GM18498 (cell line): ENCODE measurements at regions not wholly inside any gene's neighbourhood (a gene's known extent, or its start where the extent isn't known, plus 50 kb on each side); places are given as distances from the start of the nearest gene placed in this dataset.

ENCODE experiments used
- ATAC-seq: cut with Tn5 transposase; IDR thresholded peaks from one replicate; pipeline ENCODE4 v1.9.1; 2021; ENCODE audit warnings: mild to moderate bottlenecking, moderate library complexity; ENCODE audit not compliant: unreplicated experiment

DNA sequence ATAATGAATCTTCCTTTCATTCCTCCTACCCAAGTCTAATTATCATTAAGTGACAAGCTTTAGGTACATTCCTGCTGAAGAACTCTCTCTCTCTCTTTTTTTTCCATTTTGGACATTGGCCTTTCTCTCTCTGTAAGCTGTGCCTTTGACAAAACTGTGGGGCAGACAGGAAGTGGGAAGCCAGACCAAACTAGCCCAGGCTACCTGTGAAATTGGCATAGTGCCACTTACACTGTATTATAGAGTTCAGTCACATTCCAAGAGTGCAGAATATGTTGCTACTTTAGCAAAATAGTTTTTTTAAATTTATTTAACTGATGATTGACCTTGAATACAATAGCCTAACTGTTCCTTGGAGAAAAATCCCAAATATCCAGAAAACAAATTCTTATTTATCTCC lies 381.5 kb upstream of the ETAA1 start:
- ATAC-seq, result no peak

GRCh38 chr2:67018301-67018700 lies 378.8 kb upstream of the ETAA1 start:
- ATAC-seq, result no peak

- ATAC-seq, result no peak
Measured at GRCh38 chr2:67032076-67032475, 365.1 kb upstream of the ETAA1 start.

DNA sequence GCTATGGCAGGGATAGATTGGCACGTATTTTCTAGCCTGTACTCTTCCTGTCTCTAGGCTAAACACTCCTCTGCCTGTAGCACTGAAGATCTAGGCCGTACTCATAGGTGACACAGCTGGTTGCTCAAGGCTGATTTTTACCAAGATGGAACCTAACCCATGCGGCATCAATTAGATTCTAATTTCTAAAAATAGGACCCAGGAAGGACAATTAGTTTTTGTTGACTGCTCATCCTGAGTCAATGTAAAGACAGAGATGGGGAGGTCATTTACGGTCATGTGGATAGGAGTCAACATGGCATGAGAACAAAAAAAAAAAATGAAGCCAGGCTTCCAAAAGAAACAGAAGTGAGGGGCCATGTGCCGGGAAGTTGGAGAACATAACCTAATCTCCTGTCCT lies 360.7 kb upstream of the ETAA1 start:
- no peak for ATAC-seq

DNA sequence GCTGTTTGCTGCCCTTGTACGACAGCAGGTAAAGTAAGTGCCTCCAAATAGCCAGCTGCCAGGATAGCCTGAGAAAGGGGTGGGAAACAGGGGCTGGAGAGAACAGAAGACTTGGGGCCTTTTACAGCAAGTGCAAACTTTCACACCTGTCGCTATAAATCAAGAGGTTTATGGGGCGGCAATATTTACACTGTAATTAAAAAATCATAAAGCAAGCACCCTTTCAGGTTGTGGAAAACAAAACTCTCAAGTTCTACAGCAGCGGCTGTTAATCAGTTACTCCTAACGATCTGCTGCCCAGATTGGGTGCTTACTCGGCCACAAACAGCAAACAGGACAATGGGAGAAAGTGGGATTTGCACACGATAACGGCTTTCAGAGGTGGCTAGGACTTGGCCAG lies 359.5 kb upstream of the ETAA1 start:
- no peak for ATAC-seq

GRCh38 chr2:67038195-67038594 lies 358.9 kb upstream of the ETAA1 start:
- ATAC-seq, result no peak

GRCh38 chr2:67039058-67039457 lies 358.1 kb upstream of the ETAA1 start:
- ATAC-seq, result no peak

DNA sequence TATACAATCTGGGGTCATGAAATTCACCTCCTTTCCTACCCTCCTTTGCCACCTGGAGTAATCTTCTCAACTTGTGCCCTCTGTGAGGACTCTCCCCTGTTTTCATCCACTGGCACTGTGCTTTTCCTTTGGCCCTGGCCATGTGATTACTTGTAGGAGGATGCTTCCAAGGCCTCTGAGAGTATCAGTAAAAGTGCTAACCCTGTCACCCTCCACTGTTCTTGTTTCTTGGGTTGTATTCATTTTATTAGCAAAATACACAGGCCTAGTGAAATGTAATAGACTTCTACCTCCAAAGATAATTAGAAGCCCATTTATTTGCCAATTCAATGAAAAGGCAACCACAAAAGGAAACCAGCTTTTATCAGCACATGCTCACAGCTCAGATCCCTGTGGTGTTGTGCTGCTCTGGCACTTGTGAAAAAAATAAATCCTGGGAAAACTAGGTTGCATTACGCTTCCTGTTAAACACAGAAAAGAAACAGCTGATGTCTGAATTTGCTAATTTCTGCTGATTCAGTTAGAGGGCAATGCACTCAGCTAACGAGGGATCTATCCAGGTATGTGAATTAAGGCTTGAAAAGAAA lies 357.5 kb upstream of the ETAA1 start:
- ATAC-seq, result no peak

- no peak for ATAC-seq
Measured at GRCh38 chr2:67041051-67041450, 356.1 kb upstream of the ETAA1 start.

- no peak for ATAC-seq
Measured at GRCh38 chr2:67043781-67044478, 353.2 kb upstream of the ETAA1 start.

- ATAC-seq, result no peak
Measured at GRCh38 chr2:67046591-67046990, 350.5 kb upstream of the ETAA1 start.

DNA sequence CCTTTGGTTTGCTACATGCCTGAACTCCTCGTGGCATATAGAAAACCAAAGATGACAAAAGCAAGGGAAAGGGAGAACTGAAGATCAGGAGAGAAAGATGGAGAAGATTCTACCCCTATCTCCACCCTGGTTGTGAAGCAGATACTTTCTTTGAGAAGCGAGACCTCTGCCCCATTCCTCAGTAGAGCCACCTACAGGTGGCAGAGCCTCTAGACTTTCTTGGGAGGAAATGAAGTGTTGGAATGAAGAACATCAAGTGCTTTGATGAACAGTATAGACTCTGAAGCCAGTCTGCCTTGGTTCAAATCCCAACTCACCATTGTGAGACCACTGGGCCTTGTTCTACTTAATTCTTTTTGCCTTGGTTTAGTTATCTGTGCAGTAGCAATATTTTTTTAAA lies 348.8 kb upstream of the ETAA1 start:
- ATAC-seq, result no peak

GRCh38 chr2:67050622-67051021 lies 346.5 kb upstream of the ETAA1 start:
- ATAC-seq, result no peak

GRCh38 chr2:67054728-67055127 lies 342.4 kb upstream of the ETAA1 start:
- no peak for ATAC-seq

DNA sequence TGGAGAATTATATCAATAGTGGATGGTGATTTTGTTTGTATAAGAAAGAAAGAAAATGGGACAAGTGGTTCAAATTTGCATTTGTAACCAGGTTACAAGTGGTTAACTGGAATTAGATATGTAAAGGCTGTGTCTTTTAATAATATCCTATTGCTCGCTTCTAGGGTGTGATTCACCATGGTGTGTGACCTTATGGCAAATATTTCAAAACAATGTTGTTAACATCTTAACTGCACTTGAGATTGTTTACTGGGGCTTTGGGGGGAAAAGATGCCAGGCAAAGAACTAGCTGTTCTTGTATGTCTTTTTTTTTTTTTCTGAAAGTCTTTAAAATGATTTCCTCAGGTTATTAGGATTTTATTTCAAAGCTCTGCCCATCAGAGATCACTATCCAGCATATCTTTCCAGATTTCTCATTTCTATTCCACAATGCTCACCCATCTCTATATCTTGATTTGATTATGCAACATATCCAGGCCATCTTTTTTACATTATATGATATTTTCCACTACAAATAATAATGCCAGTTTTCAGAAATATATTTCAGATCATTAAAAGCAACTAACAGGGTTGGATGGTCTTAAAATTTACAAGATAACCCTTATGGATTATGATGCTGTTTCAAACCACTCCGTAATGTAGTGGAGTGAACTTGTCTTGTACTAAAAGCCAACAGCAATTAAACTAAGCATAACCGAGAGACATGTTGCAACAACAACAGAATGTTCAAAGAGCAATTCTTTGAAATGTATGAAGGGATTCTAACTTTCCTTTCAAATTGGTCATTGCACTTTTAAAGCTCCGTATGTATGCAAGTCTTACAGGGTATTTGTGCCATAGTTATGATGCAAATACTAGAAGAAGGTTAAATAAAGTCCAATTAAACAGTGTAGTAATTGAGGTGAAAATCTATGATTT lies 341.5 kb upstream of the ETAA1 start:
- no peak for ATAC-seq

- no peak for ATAC-seq
Measured at GRCh38 chr2:67057123-67057522, 340.0 kb upstream of the ETAA1 start.

DNA sequence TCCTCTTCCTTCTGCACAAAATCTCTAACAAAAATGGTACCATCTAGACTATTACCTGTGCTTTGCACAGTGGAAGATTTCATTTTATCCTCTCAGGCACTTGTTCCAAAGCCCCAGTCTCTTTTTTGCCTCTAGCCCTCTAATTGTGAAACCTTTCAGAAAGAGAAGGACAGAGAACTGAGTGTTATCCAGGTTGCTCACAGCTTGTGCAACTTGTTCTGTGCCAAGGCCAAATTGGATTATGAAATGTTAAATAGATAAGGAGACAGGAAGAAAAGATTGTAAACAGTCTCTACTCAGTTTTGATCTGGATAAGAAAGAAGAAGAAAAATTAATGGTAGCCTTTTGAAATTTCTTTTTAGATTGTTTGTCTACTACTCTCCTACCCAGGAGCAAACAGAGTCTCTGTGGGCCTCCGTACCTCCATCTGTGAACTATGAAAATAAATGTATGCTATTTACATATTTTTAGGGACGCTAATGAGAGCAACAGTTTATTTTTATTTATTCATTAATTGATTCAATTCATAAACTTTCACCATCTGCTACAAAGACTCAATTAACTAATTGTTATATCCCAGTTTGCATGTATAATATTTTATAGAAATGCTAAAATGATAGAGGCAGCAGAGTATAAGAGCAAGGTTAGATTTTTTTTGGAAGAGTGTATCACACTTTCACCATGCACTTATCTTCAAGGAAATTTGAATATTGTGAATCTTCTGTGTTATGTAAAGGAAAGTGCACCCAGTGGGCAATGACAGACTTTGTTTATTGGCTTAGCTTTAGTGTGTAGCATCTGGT lies 339.0 kb upstream of the ETAA1 start:
- ATAC-seq, result no peak

DNA sequence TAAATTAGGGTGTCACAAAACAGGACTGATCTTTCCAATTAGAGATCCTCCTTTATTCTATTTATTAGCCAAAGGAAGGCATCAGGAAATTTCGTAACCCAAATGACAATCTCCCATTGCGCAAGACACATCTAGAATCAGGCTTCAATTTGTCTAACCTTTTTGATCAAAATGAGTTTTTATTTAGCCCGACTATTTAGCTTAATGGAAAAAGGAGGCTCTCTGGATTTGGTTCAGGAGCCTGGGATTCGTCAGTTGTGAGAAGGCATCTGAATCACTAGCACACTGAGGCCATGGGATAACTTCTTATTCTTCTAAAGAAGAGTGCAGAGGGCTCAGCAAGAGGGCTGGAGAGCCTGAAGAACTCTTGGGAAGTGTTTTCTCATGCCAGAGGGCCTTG lies 332.1 kb upstream of the ETAA1 start:
- ATAC-seq, result no peak

- no peak for ATAC-seq
Measured at GRCh38 chr2:67066782-67067181, 330.4 kb upstream of the ETAA1 start.

DNA sequence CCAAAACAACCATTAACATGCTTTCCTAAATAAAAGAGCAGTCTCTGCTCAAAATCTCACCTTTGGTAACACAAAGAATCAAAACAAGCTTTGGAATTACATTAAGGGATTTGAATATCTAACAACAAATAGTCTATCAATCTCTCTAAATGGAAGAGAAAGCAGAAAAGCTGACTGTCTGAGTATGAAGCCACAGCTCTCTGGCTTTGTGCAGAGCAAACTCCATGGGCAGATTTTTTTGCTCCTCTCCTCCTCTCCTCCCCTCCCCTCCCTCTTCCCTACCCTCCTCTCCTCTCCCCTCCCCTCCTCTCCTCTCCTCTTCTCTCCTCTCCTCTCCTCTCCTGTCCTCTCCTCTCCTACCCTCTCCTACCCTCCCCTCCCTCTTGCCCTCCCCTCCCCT lies 329.5 kb upstream of the ETAA1 start:
- no peak for ATAC-seq

GRCh38 chr2:67070826-67071225 lies 326.3 kb upstream of the ETAA1 start:
- ATAC-seq, result no peak
